DND-41 (cell line): ENCODE measurements at regions not wholly inside any gene's neighbourhood (a gene's known extent, or its start where the extent isn't known, plus 50 kb on each side); places are given as distances from the start of the nearest gene placed in this dataset.

Experiments used
- CTCF ChIP-seq: IDR thresholded peaks from 2 replicates; pipeline ENCODE4 v1.5.1; 2012; ENCODE audit warnings: borderline replicate concordance, low read length, moderate library complexity, mild to moderate bottlenecking; ENCODE audit not compliant: poor library complexity, severe bottlenecking; ENCODE audit errors: extremely low read depth
- EZH2 ChIP-seq: IDR thresholded peaks from 3 replicates; pipeline ENCODE4 v1.6.1; 2012; ENCODE audit warnings: borderline replicate concordance, low read depth, mild to moderate bottlenecking, moderate library complexity, low read length, inconsistent platforms; ENCODE audit not compliant: severe bottlenecking

GRCh38 chr4:133379681-133380438 is 230.8 kb downstream of the PCDH10 start:
- TF ChIP-seq CTCF (no peak), EZH2 (no peak)
